ENCODE measurements at regions not wholly inside any gene's neighbourhood (a gene's known extent, or its start where the extent isn't known, plus 50 kb on each side); places are given as distances from the start of the nearest gene placed in this dataset.
A peak's percentile ranks its signal among the peaks of the same experiment; 100 is the strongest.

DNA sequence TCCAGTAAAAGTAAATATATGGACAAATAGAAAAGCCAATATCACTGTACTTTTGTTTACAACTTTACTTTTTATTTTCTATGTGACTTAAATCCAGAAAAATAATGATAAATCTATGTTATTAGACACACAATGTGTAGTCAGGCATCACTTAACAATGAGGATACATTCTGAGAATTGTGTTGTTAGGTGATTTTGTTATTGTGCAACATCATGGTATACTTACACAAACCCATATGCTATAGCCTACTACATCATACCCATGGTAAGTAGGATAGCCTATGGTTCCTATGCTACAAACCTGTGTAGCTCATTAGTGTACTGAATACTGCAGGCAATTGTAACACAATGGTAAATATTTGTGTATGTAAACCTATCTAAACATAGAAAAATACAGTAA lies 781.7 kb upstream of the GHITM start:
- H3K9me3 ChIP-seq (ENCODE audit: control insufficient read depth, low read length) = no peaks in the 10 kb centered on the region
- ATAC-seq = no peak
- H3K4me3 ChIP-seq (ENCODE audit: low read length) = no peak overlapping the region
- DNase-seq = no peak
- H3K27me3 ChIP-seq (ENCODE audit: control insufficient read depth, insufficient read depth) = no peaks in the 10 kb centered on the region
- H3K27ac ChIP-seq (ENCODE audit: low read length) = no peak overlapping the region
- no peaks in the 10 kb centered on the region for H3K4me1 ChIP-seq (ENCODE audit: control insufficient read depth, insufficient read depth, low read length)
- intact Hi-C loops (cut with DNase I) = no loop called here

DNA sequence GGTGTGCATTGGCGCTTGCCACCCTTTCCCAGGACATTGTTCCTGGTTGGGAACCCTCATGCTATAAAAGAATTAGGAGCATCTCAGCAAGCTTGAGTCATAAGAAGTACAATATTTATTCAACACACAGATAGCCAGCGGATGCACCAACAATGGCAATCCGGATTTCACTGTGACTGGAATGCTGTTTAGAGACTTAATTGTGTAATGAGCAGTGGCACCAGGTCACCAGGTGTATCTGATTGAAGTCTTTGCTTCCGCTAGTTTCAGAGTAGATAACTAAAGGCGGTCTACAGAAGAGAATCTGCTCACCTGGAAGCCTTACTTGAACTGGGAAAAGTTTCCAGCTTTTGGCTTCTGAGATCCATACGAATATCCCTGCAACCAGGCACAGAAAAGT lies 772.3 kb upstream of the GHITM start:
- Histone ChIP-seq H3K4me3 (ENCODE audit: low read length) (no peak overlapping the region), H3K9me3 (ENCODE audit: control insufficient read depth, low read length) (no peaks in the 10 kb centered on the region), H3K4me1 (ENCODE audit: control insufficient read depth, insufficient read depth, low read length) (no peaks in the 10 kb centered on the region), H3K27me3 (ENCODE audit: control insufficient read depth, insufficient read depth) (no peaks in the 10 kb centered on the region), H3K27ac (ENCODE audit: low read length) (no peak overlapping the region)
- WGBS = 90% methylated on average over 6 of the region's 6 CpGs
- no peak for ATAC-seq
- intact Hi-C loops (cut with DNase I) = no loop called here
- DNase-seq = no peak

DNA sequence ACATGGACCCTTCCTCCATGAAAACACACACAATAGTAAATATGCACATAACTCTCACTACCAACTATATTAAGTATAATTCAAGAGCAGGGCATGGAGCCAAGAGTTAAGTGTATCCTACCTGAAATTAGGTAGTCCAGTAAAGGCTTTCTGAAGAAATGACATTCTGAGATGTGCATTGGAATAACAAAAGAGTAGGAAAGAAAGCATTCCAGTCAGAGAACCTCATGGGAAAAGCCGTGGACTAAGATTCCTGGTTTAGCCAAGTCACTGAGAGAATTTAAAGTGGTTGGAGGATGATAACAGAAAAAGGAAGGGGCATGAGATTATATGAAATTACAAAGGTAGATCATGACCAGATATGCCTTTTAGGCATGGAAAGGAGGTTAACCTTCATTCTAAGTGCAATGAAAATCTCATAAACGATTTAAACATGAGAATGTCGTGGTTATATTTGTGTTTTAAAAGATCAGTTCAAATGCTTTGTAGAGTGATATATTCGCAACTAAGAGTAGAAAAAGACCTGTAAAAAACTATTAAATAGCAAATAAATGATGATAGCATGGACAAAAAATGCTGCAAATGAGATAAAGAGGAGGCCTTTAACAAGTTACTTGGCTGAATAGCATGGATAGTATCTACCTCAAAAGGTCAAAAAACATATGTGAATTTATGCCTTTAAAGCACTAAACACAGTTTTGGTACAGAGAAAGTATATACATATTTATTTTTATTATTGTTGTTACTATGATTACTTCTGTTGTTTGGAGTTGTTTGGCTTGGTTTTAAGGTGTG lies 767.4 kb upstream of the GHITM start:
- ATAC-seq (no peak), DNase-seq (no peak)
- H3K27me3 ChIP-seq (ENCODE audit: control insufficient read depth, insufficient read depth) = no peaks in the 10 kb centered on the region
- no peaks in the 10 kb centered on the region for H3K9me3 ChIP-seq (ENCODE audit: control insufficient read depth, low read length)
- 77% methylated on average over 4 of the region's 4 CpGs for WGBS
- H3K4me1 ChIP-seq (ENCODE audit: control insufficient read depth, insufficient read depth, low read length) = no peaks in the 10 kb centered on the region
- H3K4me3 ChIP-seq (ENCODE audit: low read length) = no peak overlapping the region
- intact Hi-C loops (cut with DNase I) = no loop called here
- H3K27ac ChIP-seq (ENCODE audit: low read length) = no peak overlapping the region

DNA sequence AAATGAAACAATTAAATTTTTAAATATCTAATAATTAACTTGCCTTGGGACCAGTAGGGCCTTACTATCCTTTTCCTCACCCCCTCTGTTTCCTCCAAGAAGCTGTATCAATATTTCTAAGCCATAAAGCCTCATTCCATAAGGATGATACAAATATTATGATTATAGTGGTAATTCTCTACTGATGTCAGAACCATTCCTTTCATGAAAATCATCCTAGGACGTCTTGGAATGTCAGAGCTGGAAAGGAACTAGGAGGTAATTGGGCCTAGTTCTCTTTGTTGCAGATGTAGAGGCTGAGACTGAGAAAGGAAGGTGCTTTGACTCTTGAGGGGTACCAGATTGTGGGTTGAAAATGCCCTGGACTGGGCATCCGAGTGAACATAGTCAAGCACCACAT lies 766.7 kb upstream of the GHITM start:
- ATAC-seq (no peak), DNase-seq (no peak)
- WGBS = 76% methylated on average over 2 of the region's 2 CpGs
- no peak overlapping the region for H3K27ac ChIP-seq (ENCODE audit: low read length)
- no peaks in the 10 kb centered on the region for H3K4me1 ChIP-seq (ENCODE audit: control insufficient read depth, insufficient read depth, low read length)
- intact Hi-C loops (cut with DNase I) = no loop called here
- no peaks in the 10 kb centered on the region for H3K9me3 ChIP-seq (ENCODE audit: control insufficient read depth, low read length)
- H3K4me3 ChIP-seq (ENCODE audit: low read length) = no peak overlapping the region
- H3K27me3 ChIP-seq (ENCODE audit: control insufficient read depth, insufficient read depth) = no peaks in the 10 kb centered on the region

DNA sequence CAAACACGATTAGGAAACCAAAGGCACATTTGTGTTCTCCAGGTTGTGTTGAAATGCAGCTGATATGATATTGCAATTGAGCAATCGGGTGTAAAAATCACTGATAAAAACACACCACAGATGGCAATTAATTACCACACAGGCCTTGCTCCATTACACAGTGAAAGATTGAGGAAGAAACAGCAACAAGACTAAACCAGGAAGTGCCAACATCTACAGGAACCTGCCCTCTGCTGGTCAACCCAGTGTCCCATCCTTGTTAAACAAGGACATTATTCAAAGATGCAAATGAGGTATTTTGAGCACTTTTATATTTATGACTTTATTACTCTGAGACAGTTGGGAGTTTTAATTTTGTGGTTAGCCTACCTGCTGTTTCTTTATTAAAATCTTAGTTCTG lies 765.6 kb upstream of the GHITM start:
- intact Hi-C loops (cut with DNase I) = no loop called here
- Histone ChIP-seq H3K9me3 (ENCODE audit: control insufficient read depth, low read length) (no peaks in the 10 kb centered on the region), H3K27me3 (ENCODE audit: control insufficient read depth, insufficient read depth) (no peaks in the 10 kb centered on the region), H3K4me3 (ENCODE audit: low read length) (no peak overlapping the region), H3K4me1 (ENCODE audit: control insufficient read depth, insufficient read depth, low read length) (no peaks in the 10 kb centered on the region), H3K27ac (ENCODE audit: low read length) (no peak overlapping the region)
- 64% methylated on average over 2 of the region's 2 CpGs for WGBS
- ATAC-seq (peak; percentile 48 to 50), DNase-seq (peak in 2 of 3 donors; percentile 34 to 68)

DNA sequence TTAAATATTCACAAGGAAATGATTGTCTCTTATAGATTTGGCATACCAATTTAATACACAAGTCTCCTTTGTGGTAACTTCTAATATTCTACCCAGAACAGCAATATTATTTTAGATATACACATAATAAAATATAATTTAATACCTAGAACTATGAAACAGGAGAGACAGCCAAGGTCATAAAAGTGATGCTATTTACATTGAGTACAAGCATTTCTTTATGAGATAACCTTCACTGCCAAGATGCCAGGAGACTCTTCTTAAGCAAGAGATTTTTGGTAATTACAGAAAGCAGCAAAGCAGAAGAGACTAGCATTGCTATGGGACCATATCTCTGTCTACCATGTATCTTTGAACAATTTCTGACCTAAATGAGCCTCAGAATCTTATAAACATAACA lies 764.6 kb upstream of the GHITM start:
- DNase-seq (no peak), ATAC-seq (no peak)
- intact Hi-C loops (cut with DNase I) = no loop called here
- Histone ChIP-seq H3K27me3 (ENCODE audit: control insufficient read depth, insufficient read depth) (no peaks in the 10 kb centered on the region), H3K27ac (ENCODE audit: low read length) (no peak overlapping the region), H3K4me1 (ENCODE audit: control insufficient read depth, insufficient read depth, low read length) (no peaks in the 10 kb centered on the region), H3K9me3 (ENCODE audit: control insufficient read depth, low read length) (no peaks in the 10 kb centered on the region), H3K4me3 (ENCODE audit: low read length) (no peak overlapping the region)

DNA sequence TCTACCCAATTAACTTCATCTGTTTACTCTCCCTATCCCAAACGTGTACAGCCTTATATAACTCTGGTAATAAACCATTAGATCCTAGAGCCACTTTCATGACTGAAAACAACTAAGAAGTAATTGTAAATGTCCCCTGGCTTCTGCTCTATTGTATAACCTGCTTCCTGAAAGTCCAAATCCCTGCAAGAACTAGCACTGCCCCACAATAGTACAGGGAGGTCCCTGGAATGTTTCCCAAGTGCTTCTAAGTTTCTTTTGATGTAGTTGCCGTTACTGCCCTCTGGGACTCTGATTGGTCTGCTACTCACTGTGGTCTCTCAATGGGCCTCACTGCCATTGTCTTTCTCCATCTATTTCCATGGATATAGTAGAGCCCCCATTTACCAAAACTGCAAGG lies 764.0 kb upstream of the GHITM start:
- intact Hi-C loops (cut with DNase I) = no loop called here
- no peak overlapping the region for H3K4me3 ChIP-seq (ENCODE audit: low read length)
- no peaks in the 10 kb centered on the region for H3K9me3 ChIP-seq (ENCODE audit: control insufficient read depth, low read length)
- no peak overlapping the region for H3K27ac ChIP-seq (ENCODE audit: low read length)
- ATAC-seq = no peak
- no peaks in the 10 kb centered on the region for H3K27me3 ChIP-seq (ENCODE audit: control insufficient read depth, insufficient read depth)
- no peaks in the 10 kb centered on the region for H3K4me1 ChIP-seq (ENCODE audit: control insufficient read depth, insufficient read depth, low read length)
- WGBS = 48% methylated on average over 2 of the region's 2 CpGs
- DNase-seq = no peak

DNA sequence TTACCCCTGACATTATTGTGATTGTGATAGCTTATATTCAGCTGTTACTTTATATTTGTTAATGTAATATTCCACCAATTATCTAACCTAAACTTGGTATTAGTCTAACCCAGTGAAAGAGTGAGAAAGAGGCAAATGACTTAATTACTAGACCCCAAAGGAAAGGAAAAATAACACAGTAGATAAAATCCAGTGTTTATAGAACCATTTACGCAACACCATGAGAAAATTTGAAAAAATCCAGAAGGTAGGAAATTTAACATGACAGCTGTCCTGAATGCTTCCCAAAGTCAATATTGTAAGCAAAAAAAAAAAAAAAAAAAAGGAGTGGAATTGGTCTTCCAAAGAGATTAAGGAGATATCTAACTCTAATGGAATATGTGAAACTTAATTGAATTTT lies 741.5 kb upstream of the GHITM start:
- DNase-seq = no peak
- Histone ChIP-seq H3K9me3 (ENCODE audit: control insufficient read depth, low read length) (no peaks in the 10 kb centered on the region), H3K27ac (ENCODE audit: low read length) (no peak overlapping the region), H3K4me1 (ENCODE audit: control insufficient read depth, insufficient read depth, low read length) (no peaks in the 10 kb centered on the region), H3K27me3 (ENCODE audit: control insufficient read depth, insufficient read depth) (no peaks in the 10 kb centered on the region), H3K4me3 (ENCODE audit: low read length) (no peak overlapping the region)
- ATAC-seq = peak in 1 of 2 donors; percentile 32
- 72% methylated on average over 1 of the region's 1 CpG for WGBS
- intact Hi-C loops (cut with DNase I) = no loop called here

DNA sequence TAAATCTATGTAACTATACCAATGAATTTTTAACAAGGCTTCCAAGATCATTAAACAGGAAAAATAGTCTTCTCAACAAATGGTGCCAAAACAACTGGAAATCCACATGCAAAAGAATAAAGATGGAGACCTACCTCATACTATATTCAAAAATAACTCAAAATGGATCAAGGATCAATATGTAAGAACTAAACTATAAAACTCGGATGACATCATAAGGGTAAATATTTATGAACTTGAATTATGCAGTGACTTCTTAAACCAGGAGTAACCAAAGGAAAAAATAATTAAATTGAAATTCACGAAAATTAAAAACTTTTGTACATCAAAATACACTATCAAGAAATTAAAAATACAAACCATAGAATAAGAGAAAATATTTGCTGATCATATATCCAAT lies 728.7 kb upstream of the GHITM start:
- H3K4me3 ChIP-seq (ENCODE audit: low read length) = no peak overlapping the region
- H3K27ac ChIP-seq (ENCODE audit: low read length) = no peak overlapping the region
- intact Hi-C loops (cut with DNase I) = no loop called here
- H3K9me3 ChIP-seq (ENCODE audit: control insufficient read depth, low read length) = no peaks in the 10 kb centered on the region
- H3K4me1 ChIP-seq (ENCODE audit: control insufficient read depth, insufficient read depth, low read length) = no peaks in the 10 kb centered on the region
- ATAC-seq (no peak), DNase-seq (no peak)
- H3K27me3 ChIP-seq (ENCODE audit: control insufficient read depth, insufficient read depth) = no peaks in the 10 kb centered on the region
- 91% methylated on average over 2 of the region's 2 CpGs for WGBS

DNA sequence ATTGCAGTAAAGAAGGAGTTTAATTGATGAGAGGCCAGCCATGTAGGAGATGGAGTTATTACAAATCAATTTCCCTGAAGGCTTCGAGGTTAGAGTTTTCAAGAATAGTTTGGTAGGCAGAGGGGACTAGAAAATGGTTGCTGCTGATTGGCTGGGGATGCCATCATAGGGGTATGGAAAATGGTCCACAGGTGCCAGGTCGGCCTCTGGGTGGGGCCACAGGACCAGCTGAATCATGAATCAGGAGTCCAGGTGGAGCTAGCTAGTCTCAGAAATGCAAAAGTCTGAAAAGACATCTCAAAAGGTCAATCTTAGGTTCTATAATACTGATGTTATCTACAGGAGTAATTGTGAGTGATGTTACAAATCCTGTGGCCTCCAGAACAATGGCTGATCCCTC lies 714.0 kb upstream of the GHITM start:
- intact Hi-C loops (cut with DNase I) = no loop called here
- no peaks in the 10 kb centered on the region for H3K27me3 ChIP-seq (ENCODE audit: control insufficient read depth, insufficient read depth)
- no peaks in the 10 kb centered on the region for H3K4me1 ChIP-seq (ENCODE audit: control insufficient read depth, insufficient read depth, low read length)
- H3K27ac ChIP-seq (ENCODE audit: low read length) = no peak overlapping the region
- no peaks in the 10 kb centered on the region for H3K9me3 ChIP-seq (ENCODE audit: control insufficient read depth, low read length)
- ATAC-seq (no peak), DNase-seq (no peak)
- whole genome bisulfite sequencing = 89% methylated on average over 2 of the region's 2 CpGs
- no peak overlapping the region for H3K4me3 ChIP-seq (ENCODE audit: low read length)

DNA sequence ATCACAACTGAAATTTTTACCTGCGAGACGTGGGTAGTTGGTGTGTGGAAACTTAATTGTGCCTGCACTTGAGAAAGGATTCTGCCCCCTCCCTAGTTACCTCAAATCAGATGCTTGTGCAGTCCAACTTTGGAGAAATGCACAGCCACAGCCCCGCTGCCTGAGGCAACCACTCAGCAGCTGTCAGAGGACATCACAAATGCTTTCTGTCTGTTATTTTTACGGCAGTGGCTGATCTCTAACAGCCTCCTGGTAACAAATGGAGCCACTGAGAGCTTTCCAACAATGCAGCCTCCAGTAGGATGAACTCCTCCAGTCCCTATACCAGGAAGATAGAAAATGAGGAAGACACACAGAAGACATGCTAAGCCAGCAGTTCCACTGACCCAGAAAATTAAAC lies 712.2 kb upstream of the GHITM start:
- intact Hi-C loops (cut with DNase I) = no loop called here
- H3K4me3 ChIP-seq (ENCODE audit: low read length) = no peak overlapping the region
- H3K9me3 ChIP-seq (ENCODE audit: control insufficient read depth, low read length) = no peaks in the 10 kb centered on the region
- DNase-seq = no peak
- WGBS = 73% methylated on average over 4 of the region's 4 CpGs
- H3K27me3 ChIP-seq (ENCODE audit: control insufficient read depth, insufficient read depth) = no peaks in the 10 kb centered on the region
- no peak for ATAC-seq
- no peak overlapping the region for H3K27ac ChIP-seq (ENCODE audit: low read length)
- H3K4me1 ChIP-seq (ENCODE audit: control insufficient read depth, insufficient read depth, low read length) = no peaks in the 10 kb centered on the region
